ENCODE measurements at regions not wholly inside any gene's neighbourhood (a gene's known extent, or its start where the extent isn't known, plus 50 kb on each side); places are given as distances from the start of the nearest gene placed in this dataset.
"Not testable (repeated sequence)": the region's sequence is repeated elsewhere in the genome, so short reads cannot be mapped to it uniquely, and the experiment has no call there.

DNA sequence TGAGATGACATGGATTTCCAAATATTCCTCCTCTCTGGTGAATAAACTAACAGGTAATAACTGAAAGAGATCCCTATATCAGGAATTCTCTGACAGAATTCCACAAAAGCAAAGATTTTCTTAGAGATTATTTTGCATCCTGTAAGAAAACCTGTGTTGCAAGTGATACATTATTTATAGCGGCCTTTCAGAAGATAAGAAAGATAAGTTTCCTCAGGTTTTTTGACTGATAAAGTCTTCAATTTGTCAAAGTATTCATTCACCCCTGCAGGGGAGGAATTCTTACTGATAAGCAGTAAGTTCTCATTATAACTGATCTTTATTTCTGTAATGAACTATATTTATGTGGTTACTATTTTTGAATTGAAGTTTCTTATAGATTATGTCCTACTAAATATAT lies 554.0 kb downstream of the ARL4A start:
- no peak for DNase-seq

DNA sequence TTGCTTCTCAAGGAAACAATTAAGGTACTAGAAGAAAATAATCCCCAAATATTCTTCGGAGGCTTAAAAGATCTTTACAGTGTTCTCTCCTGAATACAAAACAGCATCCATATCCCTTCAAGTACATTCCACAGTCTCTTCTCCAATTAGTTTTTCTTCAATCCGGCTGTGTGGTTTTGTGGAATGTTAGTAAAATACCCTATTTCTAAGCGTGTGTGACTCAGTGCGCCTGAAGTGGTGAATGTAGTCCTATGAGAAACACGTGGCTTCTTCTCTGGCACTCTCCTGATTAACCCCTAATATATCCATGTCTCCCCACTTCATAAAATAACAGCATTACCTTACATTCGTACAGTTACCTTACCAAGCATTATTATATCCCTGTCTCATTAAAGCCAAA lies 570.2 kb downstream of the ARL4A start:
- no peak for DNase-seq

DNA sequence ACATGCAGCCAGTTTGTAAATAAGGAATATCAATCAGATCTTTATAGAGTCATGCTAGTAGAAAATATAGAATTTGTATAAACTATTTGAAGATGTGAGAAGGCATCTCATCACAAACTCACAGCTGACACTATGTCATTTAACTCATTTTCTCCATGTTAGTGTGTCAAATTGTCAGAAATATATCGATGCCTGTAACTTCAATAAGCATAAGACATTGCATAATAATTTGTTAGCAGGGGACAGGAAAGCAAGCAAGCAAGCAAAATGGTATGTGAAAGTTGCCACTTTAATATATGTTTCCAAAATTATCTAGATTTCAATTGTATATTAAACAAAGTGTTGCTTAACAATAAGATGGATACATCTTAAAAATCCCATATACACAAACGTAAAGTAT lies 571.0 kb downstream of the ARL4A start:
- no peak for DNase-seq

DNA sequence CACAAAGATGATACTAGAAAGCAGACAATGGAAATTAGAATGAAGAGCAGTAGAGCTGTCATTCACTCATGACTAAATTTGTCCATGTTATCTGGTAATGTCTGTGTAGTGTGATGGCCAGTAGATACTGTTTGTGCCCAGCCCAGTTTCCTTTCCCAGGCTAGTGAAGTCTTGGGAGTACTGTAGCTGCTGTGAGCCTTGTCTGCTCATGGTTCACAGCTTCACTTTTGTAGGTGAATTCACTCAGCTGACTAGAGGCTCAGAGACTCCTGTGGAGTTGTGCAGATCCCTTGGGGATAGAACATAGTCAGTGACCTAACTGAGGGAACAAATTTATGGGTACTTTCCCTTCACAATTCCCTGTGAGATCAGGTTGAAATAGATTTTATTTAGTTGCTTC lies 572.5 kb downstream of the ARL4A start:
- DNase-seq: no peak

DNA sequence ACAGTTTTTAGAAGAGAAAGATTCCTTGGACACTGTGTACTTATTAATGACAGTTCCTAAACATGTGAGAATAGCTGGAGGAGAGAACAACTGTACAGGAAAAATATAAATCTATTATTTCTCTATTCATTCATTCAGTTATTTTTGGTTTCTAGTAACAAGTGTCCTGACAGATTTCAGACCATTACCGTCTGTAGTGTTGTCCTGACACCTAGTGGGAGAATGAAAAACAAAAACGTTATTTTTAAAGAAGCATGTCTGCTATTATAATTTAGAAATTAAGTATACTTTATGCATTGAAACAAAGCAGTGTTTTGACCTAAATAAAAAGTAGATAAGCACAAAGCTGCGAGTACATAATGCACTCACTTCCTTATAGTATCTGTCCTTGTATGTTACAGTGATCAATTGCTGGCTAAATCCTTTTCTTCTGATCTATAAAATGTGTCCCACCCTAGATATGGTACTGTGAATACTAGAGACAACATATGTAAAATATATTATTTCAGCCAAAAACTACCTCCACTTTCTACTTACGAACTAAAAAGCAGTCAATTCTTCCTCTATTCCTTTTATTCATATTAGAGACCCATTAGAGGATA lies 575.6 kb downstream of the ARL4A start:
- DNase-seq: no peak

DNA sequence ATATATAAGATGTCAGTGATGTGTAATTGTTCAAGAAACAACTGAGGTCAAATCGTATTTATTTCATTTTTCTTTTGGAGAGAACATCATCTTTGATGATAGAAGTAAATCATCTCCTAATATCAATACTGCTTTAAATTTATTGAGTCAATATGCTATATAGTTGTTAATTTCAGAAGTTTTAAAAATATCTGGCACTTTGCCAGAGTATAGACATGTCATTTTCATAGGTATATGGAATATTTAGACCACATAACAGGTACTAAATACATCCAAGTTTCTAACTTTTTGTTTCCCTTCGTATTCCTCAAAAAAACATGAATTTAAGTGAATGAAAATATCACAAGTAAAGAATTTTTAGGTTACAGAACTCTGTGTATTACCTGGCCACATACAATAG lies 577.8 kb downstream of the ARL4A start:
- no peak for DNase-seq

DNA sequence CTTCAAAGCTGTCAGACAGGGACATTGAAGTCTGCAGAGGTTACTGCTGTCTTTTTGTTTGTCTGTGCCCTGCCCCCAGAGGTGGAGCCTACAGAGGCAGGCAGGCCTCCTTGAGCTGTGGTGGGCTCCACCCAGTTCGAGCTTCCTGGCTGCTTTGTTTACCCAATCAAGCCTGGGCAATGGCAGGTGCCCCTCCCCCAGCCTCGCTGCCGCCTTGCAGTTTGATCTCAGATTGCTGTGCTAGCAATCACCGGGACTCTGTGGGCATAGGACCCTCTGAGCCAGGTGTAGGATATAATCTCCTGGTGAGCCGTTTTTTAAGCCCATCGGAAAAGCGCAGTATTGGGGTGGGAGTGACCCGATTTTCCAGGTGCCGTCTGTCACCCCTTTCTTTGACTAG lies 586.8 kb downstream of the ARL4A start:
- DNase-seq: not testable (repeated sequence)

DNA sequence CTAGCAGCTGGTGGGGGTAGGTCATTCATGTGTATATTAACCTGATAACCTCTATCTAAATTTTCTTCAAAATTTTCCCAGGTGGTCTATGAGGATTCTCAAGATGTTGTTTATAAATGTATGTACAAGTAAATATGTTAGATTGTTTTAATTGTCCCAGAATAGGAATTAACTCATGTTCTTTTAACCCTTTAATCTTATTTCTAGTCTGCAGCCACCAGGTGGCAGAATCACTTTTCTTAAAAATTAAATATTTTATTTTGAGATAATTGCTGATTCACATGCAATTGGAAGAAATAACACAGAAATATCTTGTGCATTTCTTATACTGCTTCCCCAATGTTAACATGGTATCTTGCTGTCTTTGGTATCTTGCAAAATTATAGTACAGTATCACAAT lies 589.5 kb downstream of the ARL4A start:
- no peak for DNase-seq

DNA sequence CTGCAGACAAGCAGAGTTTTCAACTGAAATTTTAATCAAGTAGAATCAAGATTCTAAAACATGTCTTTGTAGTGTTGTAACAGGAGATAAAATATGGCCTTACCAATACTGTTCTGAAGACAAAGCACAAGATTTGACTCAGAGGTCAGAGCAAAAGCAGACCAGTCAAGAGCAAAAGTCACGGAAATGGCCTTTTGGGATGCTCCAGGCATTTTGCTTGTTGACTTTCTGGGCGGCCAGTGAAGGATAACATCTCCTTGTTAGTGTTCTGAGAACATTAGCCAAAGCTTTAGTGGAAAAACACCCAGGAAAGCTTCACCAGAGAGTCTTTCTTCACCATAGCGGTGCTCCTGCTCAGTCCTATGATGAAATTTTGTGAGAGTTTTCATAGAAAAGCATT lies 590.6 kb downstream of the ARL4A start:
- no peak for DNase-seq

DNA sequence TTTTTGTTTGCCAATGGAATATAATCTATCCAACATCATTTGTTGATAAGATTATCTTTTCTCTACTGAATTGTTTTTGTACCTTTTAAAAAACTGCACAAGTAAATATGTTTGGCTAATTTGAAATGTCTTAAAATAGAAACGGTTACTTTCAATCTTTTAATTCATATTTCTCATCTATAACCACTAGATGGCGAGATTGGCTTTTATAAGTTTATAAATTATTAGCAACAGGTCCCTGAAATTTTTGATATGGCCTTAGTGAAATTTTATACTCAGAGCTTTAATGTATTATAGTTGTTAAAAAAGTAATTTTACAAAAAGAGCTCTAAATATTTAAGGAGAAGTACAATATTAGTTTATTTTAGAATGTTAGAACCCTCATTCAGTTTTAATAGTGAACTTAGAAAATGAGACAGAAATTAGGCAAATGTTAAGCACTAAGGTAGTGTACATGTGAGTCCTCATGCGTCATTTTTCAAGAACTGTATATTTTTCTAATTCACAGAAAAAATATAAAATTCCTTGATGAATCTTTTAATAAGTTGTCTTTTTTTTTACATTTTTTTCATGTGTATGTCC lies 592.5 kb downstream of the ARL4A start:
- DNase-seq: no peak

DNA sequence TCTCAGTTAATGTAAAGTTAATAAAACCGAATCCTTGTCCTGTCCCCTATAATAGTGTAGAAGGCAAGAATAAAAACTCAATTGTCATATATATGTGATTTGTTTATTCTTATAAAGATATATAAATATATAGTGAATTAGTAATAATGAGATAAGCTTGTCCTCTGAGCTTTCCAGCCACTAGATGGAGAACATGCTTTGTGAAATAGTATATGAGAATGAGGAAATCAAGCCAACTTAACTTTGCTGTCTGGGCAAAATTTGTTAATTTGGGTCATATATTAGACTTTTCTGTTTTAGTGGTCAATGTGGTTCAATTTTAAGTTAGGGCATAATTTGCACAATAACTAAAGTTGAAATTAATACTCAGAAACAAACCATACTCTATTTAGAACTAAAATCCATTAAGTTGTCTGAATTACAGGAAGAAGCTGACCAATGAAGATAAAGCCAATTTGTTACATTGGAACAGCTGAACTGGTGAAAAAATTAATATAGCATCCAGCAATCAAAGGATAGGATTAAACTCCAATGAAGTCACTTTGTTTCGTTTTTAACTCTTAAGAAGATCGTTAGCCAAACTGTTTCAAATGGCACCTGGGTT lies 595.0 kb downstream of the ARL4A start:
- DNase-seq: no peak

DNA sequence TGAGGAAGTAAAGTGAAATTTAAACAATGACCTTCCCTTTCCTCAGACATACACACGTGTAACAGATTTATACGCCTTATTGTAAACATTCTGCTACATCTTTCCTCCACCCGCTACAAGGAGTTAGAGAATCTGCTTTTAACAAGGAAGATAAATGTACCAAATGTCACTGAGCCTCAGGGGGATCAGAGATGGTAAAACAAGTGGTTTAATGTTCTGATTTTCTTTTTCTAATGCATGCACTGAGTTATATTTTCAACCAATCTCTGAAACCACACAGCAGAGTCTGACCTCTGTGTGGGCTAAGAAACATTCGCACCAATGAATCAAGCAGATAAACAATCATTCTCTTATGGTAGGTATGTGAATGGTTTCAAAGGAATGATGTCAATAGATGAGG lies 599.5 kb downstream of the ARL4A start:
- DNase-seq: no peak

DNA sequence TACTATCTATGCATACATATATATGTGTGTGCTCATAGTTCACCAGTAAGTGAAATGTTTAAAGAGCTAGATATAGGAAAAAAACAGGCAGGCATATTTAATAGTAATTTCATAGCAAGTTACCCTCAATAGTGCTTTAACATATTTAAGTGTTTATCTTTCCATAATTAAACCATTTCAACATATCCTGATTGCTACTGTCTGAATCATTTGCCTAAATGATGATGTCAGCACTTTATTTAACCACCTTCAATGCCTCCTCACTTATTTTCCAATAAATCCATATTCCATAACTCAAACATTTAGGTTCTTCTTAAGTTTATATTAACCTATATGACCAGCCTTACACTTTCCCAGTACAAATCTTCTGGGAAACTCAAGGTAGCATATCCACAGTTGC lies 601.1 kb downstream of the ARL4A start:
- no peak for DNase-seq

DNA sequence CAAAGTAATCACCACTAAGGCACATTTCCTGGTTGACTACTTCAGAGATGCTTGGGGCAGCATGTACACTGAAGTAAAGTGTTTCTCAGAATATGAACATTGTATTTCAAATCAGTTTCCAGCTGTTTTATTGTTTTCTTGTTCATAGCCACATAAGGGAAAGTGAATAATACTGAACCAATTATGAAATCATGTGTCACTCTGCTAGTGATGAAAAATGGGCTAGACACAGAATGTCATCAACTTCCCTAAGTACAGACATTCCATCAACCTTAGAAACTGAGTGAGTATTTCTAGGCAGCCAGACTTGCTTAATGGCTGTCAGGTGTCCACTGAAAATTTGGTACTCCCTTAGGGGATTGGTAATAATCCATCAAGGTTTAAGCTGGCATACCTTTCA lies 603.5 kb downstream of the ARL4A start:
- DNase-seq: no peak

DNA sequence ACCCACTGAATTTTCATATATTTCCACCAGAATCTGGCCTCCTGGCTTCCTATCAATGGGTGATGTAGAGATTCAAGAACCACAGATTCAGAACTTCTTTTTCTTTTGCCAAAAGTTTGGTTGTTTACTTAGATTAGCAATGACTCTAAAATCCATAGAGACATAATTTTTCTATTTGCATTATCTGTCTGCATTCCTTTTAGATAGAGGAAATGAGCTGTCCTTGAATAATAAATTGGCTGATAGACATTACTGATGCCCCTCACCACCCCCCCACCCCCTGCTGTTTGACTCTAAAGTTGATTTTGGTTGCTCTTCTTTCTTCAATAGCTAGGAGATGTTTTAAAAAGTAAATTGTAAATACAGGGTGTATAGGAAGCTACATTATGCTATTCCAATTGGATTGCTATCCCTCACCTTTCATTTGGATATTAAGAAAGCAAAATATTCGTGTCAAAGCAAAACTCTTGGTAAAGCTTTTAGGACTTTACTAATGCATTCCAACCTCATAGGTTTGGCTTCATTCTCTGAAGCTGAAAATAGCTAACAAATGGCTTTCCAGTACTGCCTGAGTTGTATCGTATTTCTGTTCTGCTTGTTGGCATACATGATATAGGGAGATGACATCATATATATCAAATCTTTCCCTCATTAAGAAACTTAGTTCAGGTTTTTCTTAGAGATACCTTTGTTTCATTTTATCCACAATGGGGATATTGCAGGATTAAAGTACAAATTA lies 606.0 kb downstream of the ARL4A start:
- DNase-seq: no peak

DNA sequence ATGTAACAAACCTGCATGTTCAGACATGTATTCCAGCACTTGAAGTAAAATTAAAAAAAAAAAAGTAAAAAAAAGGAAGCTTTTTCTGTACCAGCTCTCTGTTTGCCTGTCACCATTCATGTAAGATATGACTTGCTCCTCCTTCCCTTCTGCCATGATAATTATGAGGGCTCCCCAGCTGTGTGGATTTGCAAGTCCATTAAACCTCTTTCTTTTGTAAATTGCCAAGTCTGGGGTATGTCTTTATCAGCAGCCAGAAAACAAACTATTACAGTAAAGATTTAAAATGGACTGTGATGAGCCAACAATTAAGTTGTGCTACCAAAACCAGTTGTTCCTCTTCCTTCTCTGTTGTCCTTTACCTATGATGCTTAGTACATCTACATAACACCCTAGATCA lies 619.6 kb downstream of the ARL4A start:
- DNase-seq: no peak

DNA sequence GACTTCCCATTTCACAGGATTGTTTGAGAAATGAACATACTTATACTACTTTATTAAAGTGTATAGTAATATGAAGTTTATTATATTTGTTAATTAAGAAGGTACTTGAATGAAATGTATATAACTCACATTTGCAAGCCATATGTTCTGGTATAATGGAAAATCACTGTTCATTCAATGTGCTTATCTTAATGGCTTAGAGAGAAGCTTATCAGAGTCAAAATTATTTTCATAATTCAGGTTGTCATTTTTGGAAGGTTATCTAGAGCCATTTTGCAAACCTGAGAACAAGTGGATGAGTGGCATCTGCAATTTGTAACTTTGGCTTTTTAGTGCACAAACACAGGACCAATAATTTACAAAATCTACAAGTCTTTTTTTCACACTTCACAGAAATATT lies 621.0 kb downstream of the ARL4A start:
- DNase-seq: no peak

DNA sequence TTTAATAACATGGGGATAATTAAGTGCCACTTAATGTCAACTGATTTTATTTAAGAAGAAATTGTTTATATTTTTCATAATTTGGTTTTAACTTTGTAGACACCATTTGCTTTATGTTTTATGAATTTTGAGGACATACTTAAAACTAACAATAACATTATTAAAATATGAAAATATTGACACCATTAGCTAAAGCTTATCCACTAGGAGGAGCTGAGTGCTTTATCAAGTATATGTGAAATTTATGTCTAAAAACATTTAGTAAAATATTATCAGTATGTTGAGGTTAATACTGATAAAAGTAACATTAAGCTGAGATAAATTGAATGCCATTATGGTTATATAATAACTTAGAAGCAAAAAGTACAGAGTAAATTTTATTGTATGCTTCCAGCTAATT lies 622.1 kb downstream of the ARL4A start:
- DNase-seq: no peak

DNA sequence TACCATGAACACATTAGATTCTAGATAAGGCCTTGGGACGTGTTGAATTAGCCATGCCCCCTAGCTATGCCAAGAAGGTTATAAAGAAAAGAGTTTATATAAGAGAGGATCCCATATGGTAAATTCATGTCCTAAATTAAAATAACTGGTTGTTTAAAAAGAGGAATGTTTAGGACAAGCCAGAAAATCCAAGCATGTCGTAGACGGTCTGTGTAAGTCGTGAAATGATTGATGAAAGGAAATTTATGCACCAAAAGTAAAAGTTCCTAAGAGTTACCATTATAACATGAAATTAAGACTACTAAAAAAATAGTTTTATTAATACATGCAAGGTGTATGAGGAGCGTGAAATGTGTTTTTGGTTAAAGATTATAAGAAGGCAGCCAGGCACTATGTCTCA lies 624.9 kb downstream of the ARL4A start:
- DNase-seq: no peak

DNA sequence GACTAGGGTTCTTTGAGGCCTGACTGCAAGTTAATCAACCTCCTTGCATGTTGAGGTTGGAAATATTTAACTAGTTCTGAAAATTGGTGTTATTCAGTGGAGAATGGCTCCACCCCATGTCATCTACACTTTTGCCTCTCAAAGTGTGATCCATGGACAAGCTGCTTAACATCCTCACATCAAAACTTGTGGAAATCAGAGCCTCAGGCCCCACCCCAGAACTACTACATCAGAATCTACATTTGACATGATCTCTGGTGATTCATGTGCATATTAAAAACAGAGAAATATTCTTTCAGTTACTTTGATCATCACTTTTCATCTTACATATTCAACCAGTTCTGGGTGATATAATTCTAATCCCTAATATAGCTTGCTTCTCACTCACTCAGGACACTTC lies 632.9 kb downstream of the ARL4A start:
- no peak for DNase-seq

DNA sequence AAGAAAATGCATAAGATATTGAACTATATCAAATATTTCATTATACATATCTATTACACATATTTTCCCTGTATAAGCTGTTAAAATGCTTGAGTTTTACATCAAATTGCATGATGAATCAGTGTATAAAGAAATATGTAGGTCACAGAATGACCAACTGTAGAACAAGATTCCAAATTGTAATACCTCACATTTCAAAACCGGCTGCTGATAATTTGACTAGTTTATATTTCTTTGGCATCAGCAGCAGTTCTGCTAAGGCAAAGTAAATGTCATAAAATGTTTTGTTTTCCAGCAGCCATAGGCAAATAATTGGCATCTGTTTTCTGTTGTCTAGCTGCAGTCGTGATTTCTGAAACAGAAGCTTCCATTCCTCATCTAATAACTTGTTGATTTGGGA lies 633.9 kb downstream of the ARL4A start:
- DNase-seq: no peak

DNA sequence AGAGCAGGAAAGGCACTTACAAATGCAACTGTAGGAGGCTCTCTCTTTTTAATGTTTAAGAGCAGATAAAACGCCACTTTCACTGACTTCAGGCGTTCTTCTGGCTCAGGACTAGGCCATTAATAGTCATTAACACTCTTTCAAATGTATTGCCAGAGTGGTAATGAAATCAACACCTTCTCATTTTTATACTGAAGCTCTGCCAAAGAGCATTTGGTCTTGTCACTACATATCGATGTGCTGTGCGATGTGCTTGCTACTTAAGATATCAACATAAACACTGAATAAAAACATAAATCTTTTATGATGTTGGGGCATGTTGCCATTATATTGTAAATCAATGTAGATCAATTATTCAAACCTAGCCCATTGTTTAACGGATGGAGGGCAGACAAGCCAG lies 634.7 kb downstream of the ARL4A start:
- no peak for DNase-seq

DNA sequence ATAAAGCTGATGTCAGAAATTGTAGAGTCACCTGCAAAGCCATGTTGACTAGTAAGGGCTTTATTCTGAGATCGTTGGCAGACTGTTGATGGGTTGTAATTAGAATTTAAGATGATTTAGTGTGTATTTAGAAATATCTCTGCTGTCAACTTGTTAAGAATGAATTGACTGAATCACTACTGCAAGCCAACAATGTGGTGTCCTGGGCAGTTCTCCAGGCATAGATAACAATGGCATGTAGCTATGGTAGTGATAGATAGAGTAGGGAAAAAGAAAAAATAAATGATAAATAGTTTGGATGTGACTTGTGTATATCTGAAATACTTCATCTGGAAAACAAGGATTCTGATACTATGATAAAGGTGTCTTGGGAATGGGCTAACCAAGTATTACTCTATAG lies 640.2 kb downstream of the ARL4A start:
- DNase-seq: no peak

DNA sequence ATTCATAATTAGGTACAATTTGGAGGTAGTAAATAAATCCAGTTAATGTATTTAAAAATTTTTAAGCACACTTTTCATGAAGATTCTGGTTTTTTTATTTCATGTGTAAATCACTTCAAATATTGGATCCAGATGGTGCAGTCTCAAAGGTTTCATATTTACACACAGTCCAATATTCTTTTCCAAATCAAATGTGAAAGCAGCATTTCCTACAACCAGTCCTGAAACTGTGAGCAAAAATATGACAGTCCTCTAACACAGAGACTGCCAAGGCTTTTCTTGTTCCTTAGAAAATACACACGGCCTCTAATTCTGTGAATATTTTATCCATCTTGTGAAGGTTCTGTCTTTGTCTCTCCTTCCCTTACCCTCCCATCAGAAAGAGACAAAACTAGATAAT lies 645.9 kb downstream of the ARL4A start:
- DNase-seq: no peak

All from stimulated activated CD4-positive, alpha-beta T cell treated with anti-CD3 and anti-CD28 coated beads, Interleukin-1b, Interleukin-23, amount 100 ng/mL, for 48 hours (primary cell).